ENCODE measurements at regions not wholly inside any gene's neighbourhood (a gene's known extent, or its start where the extent isn't known, plus 50 kb on each side); places are given as distances from the start of the nearest gene placed in this dataset.

- intact Hi-C loops (cut with DNase I), result no loop called here
- Histone ChIP-seq H3K4me3 (ENCODE audit: low read length in 3 of 3) (no peak overlapping the region), H3K36me3 (ENCODE audit: control insufficient read depth in 2 of 3, insufficient read depth in 3 of 3, low read length in 3 of 3) (no peaks in the 10 kb centered on the region), H3K9me3 (ENCODE audit: control insufficient read depth in 2 of 3, insufficient read depth in 1 of 3, low read length in 3 of 3) (no peaks in the 10 kb centered on the region), H3K9ac (ENCODE audit: low read length in 3 of 3) (no peak overlapping the region), H3K27ac (ENCODE audit: low read depth in 2 of 2, low read length in 2 of 2) (no peak overlapping the region), H3K27me3 (ENCODE audit: control insufficient read depth, insufficient read depth, low read length) (no peaks in the 10 kb centered on the region), H3K4me1 (ENCODE audit: control insufficient read depth in 2 of 3, insufficient read depth in 2 of 3, low read depth in 1 of 3, low read length in 3 of 3) (peaks cover 0 to 3% (median 0%) of the 10 kb centered on the region in 3 donors)
- DNase-seq, result no peak
- no peak for FAIRE-seq
- no peak for TF ChIP-seq CTCF (IDR thresholded peaks at IDR 0.05; ENCODE audit: borderline replicate concordance, extremely low read depth, insufficient read depth)
Measured at GRCh38 chr12:74977832-74978481, 231.7 kb downstream of the KCNC2 start.

- H3K27me3 ChIP-seq (ENCODE audit: control insufficient read depth, insufficient read depth, low read length), result no peaks in the 10 kb centered on the region
- intact Hi-C loops (cut with DNase I), result no loop called here
- H3K36me3 ChIP-seq (ENCODE audit: control insufficient read depth in 2 of 3, insufficient read depth in 3 of 3, low read length in 3 of 3), result no peaks in the 10 kb centered on the region
- peaks cover 0 to 3% (median 0%) of the 10 kb centered on the region in 3 donors for H3K4me1 ChIP-seq (ENCODE audit: control insufficient read depth in 2 of 3, insufficient read depth in 2 of 3, low read depth in 1 of 3, low read length in 3 of 3)
- peak in 4 of 5 donors; percentile 78 to 97 (median 93) for DNase-seq
- no peak overlapping the region for H3K4me3 ChIP-seq (ENCODE audit: low read length in 3 of 3)
- no peak overlapping the region for H3K9ac ChIP-seq (ENCODE audit: low read length in 3 of 3)
- no peaks in the 10 kb centered on the region for H3K9me3 ChIP-seq (ENCODE audit: control insufficient read depth in 2 of 3, insufficient read depth in 1 of 3, low read length in 3 of 3)
- no peak for TF ChIP-seq CTCF (IDR thresholded peaks at IDR 0.05; ENCODE audit: borderline replicate concordance, extremely low read depth, insufficient read depth)
- no peak for FAIRE-seq
- H3K27ac ChIP-seq (ENCODE audit: low read depth in 2 of 2, low read length in 2 of 2), result no peak overlapping the region
Measured at GRCh38 chr12:74980510-74980909, 229.1 kb downstream of the KCNC2 start.

- TF ChIP-seq CTCF (IDR thresholded peaks at IDR 0.05; ENCODE audit: borderline replicate concordance, extremely low read depth, insufficient read depth), result no peak
- Histone ChIP-seq H3K36me3 (ENCODE audit: control insufficient read depth in 2 of 3, insufficient read depth in 3 of 3, low read length in 3 of 3) (no peaks in the 10 kb centered on the region), H3K27me3 (ENCODE audit: control insufficient read depth, insufficient read depth, low read length) (no peaks in the 10 kb centered on the region), H3K9me3 (ENCODE audit: control insufficient read depth in 2 of 3, insufficient read depth in 1 of 3, low read length in 3 of 3) (no peaks in the 10 kb centered on the region), H3K27ac (ENCODE audit: low read depth in 2 of 2, low read length in 2 of 2) (no peak overlapping the region), H3K4me1 (ENCODE audit: control insufficient read depth in 2 of 3, insufficient read depth in 2 of 3, low read depth in 1 of 3, low read length in 3 of 3) (peaks cover 0 to 3% (median 0%) of the 10 kb centered on the region in 3 donors), H3K9ac (ENCODE audit: low read length in 3 of 3) (no peak overlapping the region), H3K4me3 (ENCODE audit: low read length in 3 of 3) (no peak overlapping the region)
- DNase-seq, result peak in 2 of 5 donors; percentile 35 to 51
- intact Hi-C loops (cut with DNase I), result no loop called here
- FAIRE-seq, result no peak
Measured at GRCh38 chr12:74981541-74981940, 228.1 kb downstream of the KCNC2 start.

GRCh38 chr12:74983917-74984316 is 225.7 kb downstream of the KCNC2 start:
- Histone ChIP-seq H3K4me3 (ENCODE audit: low read length in 3 of 3) (no peak overlapping the region), H3K27ac (ENCODE audit: low read depth in 2 of 2, low read length in 2 of 2) (no peak overlapping the region), H3K27me3 (ENCODE audit: control insufficient read depth, insufficient read depth, low read length) (no peaks in the 10 kb centered on the region), H3K9ac (ENCODE audit: low read length in 3 of 3) (no peak overlapping the region), H3K4me1 (ENCODE audit: control insufficient read depth in 2 of 3, insufficient read depth in 2 of 3, low read depth in 1 of 3, low read length in 3 of 3) (peaks cover 0 to 3% (median 0%) of the 10 kb centered on the region in 3 donors), H3K36me3 (ENCODE audit: control insufficient read depth in 2 of 3, insufficient read depth in 3 of 3, low read length in 3 of 3) (no peaks in the 10 kb centered on the region), H3K9me3 (ENCODE audit: control insufficient read depth in 2 of 3, insufficient read depth in 1 of 3, low read length in 3 of 3) (no peaks in the 10 kb centered on the region)
- DNase-seq (no peak), FAIRE-seq (no peak)
- intact Hi-C loops (cut with DNase I), result no loop called here
- TF ChIP-seq CTCF (IDR thresholded peaks at IDR 0.05; ENCODE audit: borderline replicate concordance, extremely low read depth, insufficient read depth), result no peak
